ENCODE measurements at regions not wholly inside any gene's neighbourhood (a gene's known extent, or its start where the extent isn't known, plus 50 kb on each side); places are given as distances from the start of the nearest gene placed in this dataset.
A peak's percentile ranks its signal among the peaks of the same experiment; 100 is the strongest.

GRCh38 chr7:18212308-18212707 lies 184.7 kb upstream of the PRPS1L1 start:
- Histone ChIP-seq H3K27ac (no peak overlapping the region), H3K4me3 (no peak overlapping the region), H3K27me3 (no peaks in the 10 kb centered on the region), H3K36me3 (no peaks in the 10 kb centered on the region), H3K9me3 (no peaks in the 10 kb centered on the region), H3K4me1 (peaks cover 0 to 12% (median 0%) of the 10 kb centered on the region in 4 donors)
- no peak for DNase-seq (ENCODE audit: low spot score in 2 of 2)
- TF ChIP-seq EP300 (IDR thresholded peaks at IDR 0.05) (no peak), CTCF (IDR thresholded peaks at IDR 0.05) (no peak), POLR2A (IDR thresholded peaks at IDR 0.05) (no peak)
- 79 to 80% methylated on average over 3 of the region's 3 CpGs for WGBS, 2 donors

GRCh38 chr7:18212758-18213157 lies 185.1 kb upstream of the PRPS1L1 start:
- Histone ChIP-seq H3K36me3 (no peaks in the 10 kb centered on the region), H3K4me1 (peaks cover 0 to 12% (median 0%) of the 10 kb centered on the region in 4 donors), H3K27ac (no peak overlapping the region), H3K4me3 (no peak overlapping the region), H3K9me3 (no peaks in the 10 kb centered on the region), H3K27me3 (no peaks in the 10 kb centered on the region)
- 15% methylated on average over 1 of the region's 1 CpG for WGBS, 2 donors
- no peak for DNase-seq (ENCODE audit: low spot score in 2 of 2)
- no peak for TF ChIP-seq EP300 (IDR thresholded peaks at IDR 0.05)

GRCh38 chr7:18213652-18214051 lies 186.0 kb upstream of the PRPS1L1 start:
- no peak overlapping the region for H3K4me3 ChIP-seq
- 87 to 93% methylated on average over 1 of the region's 1 CpG for WGBS, 2 donors
- no peak overlapping the region for H3K27ac ChIP-seq
- TF ChIP-seq EP300 (IDR thresholded peaks at IDR 0.05) (no peak), CTCF (IDR thresholded peaks at IDR 0.05) (no peak), POLR2A (IDR thresholded peaks at IDR 0.05) (no peak)
- DNase-seq (ENCODE audit: low spot score in 2 of 2), result no peak
- no peaks in the 10 kb centered on the region for H3K36me3 ChIP-seq
- H3K9me3 ChIP-seq, result no peaks in the 10 kb centered on the region
- H3K4me1 ChIP-seq, result peaks cover 0 to 12% (median 0%) of the 10 kb centered on the region in 4 donors
- H3K27me3 ChIP-seq, result no peaks in the 10 kb centered on the region

- Histone ChIP-seq H3K27ac (no peak overlapping the region), H3K36me3 (no peaks in the 10 kb centered on the region), H3K4me3 (no peak overlapping the region), H3K4me1 (peaks cover 0 to 23% (median 0%) of the 10 kb centered on the region in 4 donors), H3K27me3 (no peaks in the 10 kb centered on the region), H3K9me3 (no peaks in the 10 kb centered on the region)
- no peak for TF ChIP-seq CTCF (IDR thresholded peaks at IDR 0.05)
- no peak for TF ChIP-seq EP300 (IDR thresholded peaks at IDR 0.05)
- TF ChIP-seq POLR2A (IDR thresholded peaks at IDR 0.05), result no peak
- no peak for DNase-seq (ENCODE audit: low spot score in 2 of 2)
- 95 to 96% methylated on average over 2 of the region's 2 CpGs for WGBS, 2 donors
Measured at GRCh38 chr7:18216270-18216669, 188.6 kb upstream of the PRPS1L1 start.

- H3K27ac ChIP-seq, result no peak overlapping the region
- no peaks in the 10 kb centered on the region for H3K27me3 ChIP-seq
- H3K4me3 ChIP-seq, result no peak overlapping the region
- WGBS, 2 donors, result 73 to 78% methylated on average over 2 of the region's 2 CpGs
- peaks cover 0 to 34% (median 0%) of the 10 kb centered on the region in 4 donors for H3K4me1 ChIP-seq
- no peaks in the 10 kb centered on the region for H3K9me3 ChIP-seq
- DNase-seq (ENCODE audit: low spot score in 2 of 2), result peak in 1 of 2 donors; percentile 13
- no peaks in the 10 kb centered on the region for H3K36me3 ChIP-seq
- TF ChIP-seq POLR2A (IDR thresholded peaks at IDR 0.05), result no peak
- TF ChIP-seq CTCF (IDR thresholded peaks at IDR 0.05), result no peak
- TF ChIP-seq EP300 (IDR thresholded peaks at IDR 0.05), result peak in 1 of 2 donors; percentile 48
Measured at GRCh38 chr7:18221377-18222293, 194.0 kb upstream of the PRPS1L1 start.

Measured in tibial nerve (tissue), 4 donors.